AG04449 (cell line): ENCODE measurements at regions not wholly inside any gene's neighbourhood (a gene's known extent, or its start where the extent isn't known, plus 50 kb on each side); places are given as distances from the start of the nearest gene placed in this dataset.

ENCODE experiments used
- CTCF ChIA-PET: fragments of 350-600 bp; formaldehyde crosslinking; extraction: SDS; loops from one replicate; lab custom pipeline; 2021; ENCODE audit warnings: antibody characterized with exemption; lab: Yijun Ruan, JAX
- POLR2A ChIA-PET: fragments of 400-600, 350-600 bp; formaldehyde crosslinking; extraction: SDS; loops from one replicate; lab custom pipeline; 2020; ENCODE audit warnings: antibody characterized with exemption, inconsistent platforms; lab: Yijun Ruan, JAX
- DNase-seq: peaks from one replicate; pipeline ENCODE4 v3.0.0-alpha.2; 2010; ENCODE audit warnings: low read depth, low spot score
- H3K4me3 ChIP-seq: 2 replicates; pipeline ENCODE4 v1.5.1; 2011; ENCODE audit warnings: low read depth, mild to moderate bottlenecking, control low read depth, low read length
- CTCF ChIP-seq: IDR thresholded peaks from one replicate; pipeline ENCODE4 v1.5.1; 2011; ENCODE audit warnings: mild to moderate bottlenecking, moderate library complexity, low read length, control low read depth, inconsistent platforms; ENCODE audit not compliant: insufficient read depth; ENCODE audit errors: missing control alignments

DNA sequence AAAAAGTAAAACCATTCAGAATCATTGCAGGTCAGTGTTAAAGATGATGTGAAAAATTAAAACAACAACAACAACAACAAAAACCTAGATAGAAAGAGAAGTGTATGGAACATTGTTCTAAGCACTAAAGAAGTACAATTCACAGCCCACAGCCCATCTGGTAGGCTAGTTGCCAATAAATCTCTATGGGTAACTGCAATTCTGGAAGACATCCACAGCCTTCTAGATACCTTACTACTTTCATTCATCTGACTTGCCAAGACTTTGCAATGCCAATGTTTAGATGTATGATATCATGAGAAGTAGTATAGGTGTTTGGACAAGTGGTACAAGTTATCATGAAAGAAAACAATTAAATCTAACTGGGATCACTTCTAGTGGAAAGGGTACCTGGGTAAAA is 198.6 kb downstream of the VGLL3 start:
- POLR2A ChIA-PET: no interaction called here
- CTCF ChIA-PET: no interaction called here
- TF ChIP-seq CTCF: no peak
- H3K4me3 ChIP-seq: no peak overlapping the region
- no peak for DNase-seq

DNA sequence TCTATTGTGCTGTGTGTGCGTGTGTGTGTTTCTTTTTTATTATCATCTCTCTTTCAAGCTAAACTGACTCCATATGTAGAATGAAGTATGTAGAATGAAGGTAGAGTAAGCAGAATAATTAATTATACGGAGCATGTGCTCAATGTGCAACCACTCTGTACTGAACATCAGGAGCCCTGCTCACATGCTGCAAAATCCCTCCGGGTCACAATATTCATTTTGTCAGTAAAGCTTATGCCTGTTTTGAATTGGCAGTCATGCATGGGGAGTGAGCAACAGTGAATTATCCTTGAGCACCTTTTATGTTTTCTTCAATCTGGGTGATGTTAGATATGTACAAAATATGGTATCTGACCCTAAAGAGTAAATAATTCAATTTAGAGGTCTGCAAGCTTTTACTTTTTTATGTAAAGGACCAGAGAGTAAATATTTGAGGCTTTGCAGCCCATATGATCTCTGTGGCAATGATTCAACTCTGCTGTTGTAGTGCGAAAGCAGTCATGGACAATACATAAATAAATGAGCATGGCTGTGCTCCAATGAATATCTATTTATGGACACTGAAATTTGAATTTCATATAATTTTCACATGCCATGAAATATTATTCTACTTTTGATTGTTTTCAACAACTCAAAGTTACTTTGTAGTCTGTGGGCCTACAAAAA is 199.9 kb downstream of the VGLL3 start:
- TF ChIP-seq CTCF: no peak
- ChIA-PET POLR2A (no interaction called here), CTCF (interaction anchor here (1.0 to 1.5 kb wide), 2 partner anchors 33 to 194 kb away, joined by 5 read pairs; no protein-coding TSS in a partner anchor)
- no peak overlapping the region for H3K4me3 ChIP-seq
- DNase-seq: no peak

DNA sequence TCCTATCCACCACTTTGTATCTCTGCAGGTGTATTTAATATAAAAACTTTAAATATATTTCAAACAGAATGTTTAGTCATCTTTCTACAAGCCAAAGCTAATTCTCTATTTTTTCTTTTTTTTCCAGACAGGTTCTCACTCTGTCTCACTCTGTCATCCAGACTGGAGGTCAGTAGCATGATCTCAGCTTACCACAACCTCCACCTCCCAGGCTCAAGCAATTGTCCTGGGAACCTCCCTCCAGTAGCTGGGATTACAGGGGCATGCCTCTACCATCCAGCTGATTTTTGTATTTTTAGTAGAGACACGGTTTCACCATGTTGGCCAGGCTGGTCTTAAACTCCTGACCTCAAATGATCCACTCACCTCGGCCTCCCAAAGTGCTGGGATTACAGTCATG is 202.6 kb downstream of the VGLL3 start:
- DNase-seq: no peak
- no peak for TF ChIP-seq CTCF
- CTCF ChIA-PET: interaction anchor here (1.6 to 8.1 kb wide), 7 partner anchors 15 to 382 kb away, joined by 3 to 165 read pairs (median 16); partner anchors contain the start of gene VGLL3
- POLR2A ChIA-PET: interaction anchor here (1.0 kb wide), 1 partner anchor 149 kb away, joined by 3 read pairs; no protein-coding TSS in a partner anchor
- H3K4me3 ChIP-seq: no peak overlapping the region

DNA sequence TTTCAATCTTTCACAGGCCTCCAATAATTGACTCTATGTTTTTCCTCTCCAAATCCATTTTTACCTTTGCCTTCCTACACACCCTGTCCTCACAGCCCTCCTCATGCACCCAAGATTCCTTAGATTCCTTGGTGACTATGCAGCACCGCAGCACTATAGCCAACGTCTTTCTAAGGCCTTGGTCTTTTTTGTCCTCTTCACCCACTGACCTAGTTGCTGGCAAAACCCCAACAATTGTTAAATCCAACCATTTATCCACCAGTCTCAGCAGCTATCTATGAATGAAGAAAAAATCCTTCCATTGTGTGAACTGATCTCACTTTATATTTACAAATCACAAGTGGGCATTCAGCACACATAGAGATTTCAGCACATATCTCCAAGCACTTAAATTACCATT is 203.9 kb downstream of the VGLL3 start:
- DNase-seq: no peak
- CTCF ChIA-PET: interaction anchor here (0.7 to 8.1 kb wide), 15 partner anchors 14 to 383 kb away, joined by 3 to 165 read pairs (median 7); partner anchors contain the start of gene VGLL3
- POLR2A ChIA-PET: no interaction called here
- TF ChIP-seq CTCF: no peak
- H3K4me3 ChIP-seq: no peak overlapping the region

- POLR2A ChIA-PET: no interaction called here
- H3K4me3 ChIP-seq: no peak overlapping the region
- TF ChIP-seq CTCF: peak; percentile 44
- DNase-seq: no peak
- CTCF ChIA-PET: interaction anchor here (0.7 to 8.1 kb wide), 21 partner anchors 12 to 465 kb away, joined by 3 to 165 read pairs (median 5); partner anchors contain the start of gene CHMP2B
Observed at GRCh38 chr3:86785386-86785785, 205.6 kb downstream of the VGLL3 start.

DNA sequence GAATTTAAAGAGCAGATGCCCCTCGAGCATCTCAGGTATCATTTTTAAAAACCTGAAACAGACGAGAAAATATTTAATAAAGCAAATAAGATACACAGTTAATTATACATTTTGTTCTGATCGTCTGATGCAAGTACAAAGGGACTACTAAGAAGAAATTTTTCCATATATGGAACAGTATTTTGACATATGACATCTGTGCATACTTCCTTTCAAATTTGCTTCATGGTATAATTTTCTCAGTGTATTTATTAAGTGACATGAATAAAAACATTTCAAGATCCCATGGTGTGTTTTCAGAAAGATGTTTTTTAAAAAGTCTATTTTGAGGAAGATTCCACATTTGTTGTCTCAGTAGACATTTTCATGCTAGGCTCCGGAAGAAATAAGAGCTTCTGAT is 208.1 kb downstream of the VGLL3 start:
- DNase-seq: no peak
- TF ChIP-seq CTCF: no peak
- no peak overlapping the region for H3K4me3 ChIP-seq
- ChIA-PET POLR2A (no interaction called here), CTCF (interaction anchor here (0.6 to 8.1 kb wide), 8 partner anchors 9 to 478 kb away, joined by 3 to 165 read pairs (median 4); no protein-coding TSS in a partner anchor)
